ENCODE measurements at regions not wholly inside any gene's neighbourhood (a gene's known extent, or its start where the extent isn't known, plus 50 kb on each side); places are given as distances from the start of the nearest gene placed in this dataset.
"Not testable (repeated sequence)": the region's sequence is repeated elsewhere in the genome, so short reads cannot be mapped to it uniquely, and the experiment has no call there.

DNA sequence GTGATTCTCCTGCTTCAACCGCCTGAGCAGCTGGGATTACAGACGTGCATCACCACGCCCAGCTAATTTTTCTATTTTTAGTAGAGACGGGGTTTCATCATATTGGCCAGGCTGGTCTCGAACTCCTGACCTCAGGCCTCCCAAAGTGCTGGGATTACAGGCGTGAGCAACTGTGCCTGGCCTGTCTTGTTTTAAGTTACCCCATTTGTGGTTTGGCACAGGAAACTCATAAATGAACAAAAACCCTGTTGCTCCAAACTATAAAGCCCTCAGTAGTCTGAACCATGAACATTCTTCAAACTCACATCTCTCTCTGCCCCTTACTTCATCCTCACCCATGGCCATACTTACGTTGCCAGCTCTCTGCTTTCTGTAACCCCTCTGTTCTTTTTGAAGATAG, 61.7 kb downstream of the RHOU start:
- not testable (repeated sequence) for FAIRE-seq

DNA sequence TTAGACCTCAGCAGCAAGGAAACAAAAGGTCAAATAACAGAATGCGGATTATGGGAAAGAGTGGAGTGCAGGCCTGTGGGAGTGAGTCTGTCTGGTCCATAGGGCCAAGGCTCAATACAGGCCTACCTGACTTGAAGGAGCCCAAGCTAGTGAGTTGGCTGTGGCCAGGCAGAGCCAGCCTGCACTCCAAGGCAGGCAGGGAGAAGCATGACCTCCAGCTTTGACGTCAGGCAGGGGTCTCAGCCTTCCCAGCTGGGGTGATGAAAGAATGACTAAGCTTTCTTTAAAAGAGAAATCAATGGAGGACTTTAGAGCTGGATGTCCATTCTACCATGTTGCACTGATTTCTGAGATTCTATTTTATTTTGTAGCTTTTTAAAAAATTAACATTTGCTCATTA, 62.8 kb downstream of the RHOU start:
- no peak for FAIRE-seq

DNA sequence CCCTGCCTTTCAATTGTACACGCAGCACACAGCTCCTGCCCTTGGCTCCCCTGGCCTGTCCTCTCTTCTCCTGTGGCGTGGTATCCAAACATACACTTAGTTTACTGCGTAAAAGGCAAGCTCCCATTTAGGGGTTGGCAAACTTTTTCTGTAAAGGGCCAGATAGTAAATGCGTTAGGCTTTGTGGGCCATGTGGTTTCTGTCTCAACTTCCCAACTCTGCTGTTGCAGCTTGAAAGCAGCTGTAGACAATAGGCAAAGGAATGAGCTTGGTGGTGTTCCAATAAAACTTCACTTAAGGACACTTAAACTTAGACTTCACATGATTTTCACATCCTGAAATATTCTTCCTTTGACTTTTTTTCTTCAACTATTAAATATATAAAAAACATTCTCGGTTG, 63.3 kb downstream of the RHOU start:
- no peak for FAIRE-seq

DNA sequence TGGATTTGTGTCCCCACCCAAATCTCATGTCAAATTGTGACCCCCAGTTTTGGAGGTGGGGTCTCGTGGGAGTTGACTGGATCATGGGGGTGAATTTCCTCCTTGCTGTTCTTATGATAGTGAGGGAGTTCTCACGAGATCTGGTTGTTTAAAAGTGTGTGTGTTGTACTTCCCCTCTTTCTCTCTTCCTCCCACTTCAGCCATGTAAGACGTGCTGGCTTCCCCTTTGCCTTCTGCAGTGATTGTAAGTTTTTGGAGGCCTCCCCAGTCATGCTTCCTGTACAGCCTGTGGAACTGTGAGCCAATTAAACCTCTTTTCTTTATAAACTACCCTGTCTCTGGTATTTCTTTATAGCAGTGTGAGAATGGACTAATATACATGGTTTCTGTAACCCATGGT, 64.6 kb downstream of the RHOU start:
- no peak for FAIRE-seq

DNA sequence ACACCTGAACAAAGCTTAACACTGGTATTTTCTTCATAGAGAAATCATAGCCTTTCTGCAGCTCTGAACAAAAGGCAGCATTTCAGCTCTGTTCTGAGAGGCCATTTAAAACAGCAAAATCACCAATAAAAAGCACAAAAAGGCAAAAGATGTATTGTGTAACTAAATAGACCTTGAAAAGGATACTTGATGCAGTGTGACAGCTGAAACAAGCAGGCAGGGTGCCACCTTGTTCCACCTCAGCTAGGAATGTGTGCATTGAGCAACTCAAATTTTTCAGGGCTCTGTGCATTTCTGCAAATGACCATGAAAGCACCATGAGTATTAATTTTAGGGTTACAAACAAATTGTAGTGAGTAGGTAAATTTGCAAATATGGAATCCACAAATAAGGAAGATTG, 65.8 kb downstream of the RHOU start:
- FAIRE-seq: no peak

DNA sequence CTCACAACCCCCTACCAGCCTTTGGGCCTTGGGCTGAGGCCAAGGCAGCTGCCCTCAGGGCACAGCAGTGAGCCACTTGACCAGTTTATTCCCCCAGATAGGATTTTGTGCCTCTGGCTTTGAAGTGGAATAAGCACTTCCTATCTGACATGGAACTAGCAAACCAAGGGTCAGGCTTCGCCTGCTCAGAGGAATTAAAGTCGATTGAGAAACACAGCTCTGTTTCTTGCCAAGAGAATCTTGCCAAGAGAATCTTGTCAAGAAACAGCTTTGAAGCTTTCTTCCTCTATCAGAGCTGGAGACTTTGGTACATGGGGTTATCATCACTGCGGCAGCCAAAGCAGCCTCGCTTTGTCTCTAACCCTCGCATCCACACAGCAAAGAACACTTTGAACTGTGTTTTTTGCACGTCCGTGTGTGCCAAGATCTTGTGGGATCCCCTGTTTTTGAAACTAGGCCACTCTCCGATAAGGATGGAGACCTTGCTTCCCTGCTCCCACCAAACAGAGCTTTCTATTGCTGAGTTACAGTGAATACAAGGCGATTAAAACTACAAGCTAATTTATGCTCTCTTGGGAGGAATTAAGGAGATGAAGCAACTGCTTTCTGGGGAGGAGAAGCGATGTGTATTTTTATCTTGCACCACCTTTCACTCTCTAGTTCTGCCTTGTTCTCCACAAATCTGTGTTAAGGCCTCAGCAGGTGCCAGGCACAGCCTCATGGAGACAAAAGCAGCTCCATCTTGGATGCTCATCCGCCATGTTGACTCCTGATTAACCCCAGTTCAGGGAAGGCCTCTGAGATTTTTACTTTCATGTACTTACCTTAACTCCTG, 67.3 kb downstream of the RHOU start:
- no peak for FAIRE-seq

DNA sequence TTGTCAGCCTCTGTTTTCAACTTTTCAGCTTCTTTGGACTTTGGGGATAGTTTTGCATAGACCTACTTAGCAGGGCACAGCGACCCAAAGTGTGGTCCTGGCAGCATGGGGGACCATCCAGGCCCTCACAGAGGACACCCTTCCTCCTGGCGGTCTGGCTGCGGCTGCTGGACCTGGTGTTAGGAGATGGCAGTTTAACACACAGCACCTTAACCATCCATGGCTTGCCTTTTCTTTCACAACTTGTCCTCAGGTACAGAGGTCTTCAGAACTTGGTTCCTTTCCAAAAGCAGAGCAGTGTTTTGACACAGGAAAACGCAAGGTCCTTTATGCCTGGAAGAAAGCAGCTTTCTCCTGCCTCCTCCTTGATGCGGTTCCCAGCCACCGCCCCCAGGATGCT, 68.1 kb downstream of the RHOU start:
- no peak for FAIRE-seq

DNA sequence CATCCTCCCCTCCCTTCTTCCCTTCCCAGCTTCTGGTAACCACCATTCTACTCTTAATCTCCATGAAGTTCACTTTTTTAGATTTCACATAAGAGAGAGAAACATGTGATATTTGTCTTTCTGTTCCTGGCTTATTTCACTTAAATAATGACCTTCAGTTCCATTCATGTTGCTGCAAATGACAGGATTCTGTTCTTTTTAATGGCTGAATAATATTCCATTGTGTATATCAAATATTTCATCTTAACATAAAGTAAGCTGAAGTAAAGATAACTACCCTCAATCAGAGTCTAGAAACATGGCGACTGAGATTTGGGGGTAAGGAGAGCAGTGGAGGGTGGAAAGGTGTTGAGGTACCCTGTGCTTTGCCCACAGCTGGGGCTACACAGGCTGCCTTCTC, 68.9 kb downstream of the RHOU start:
- no peak for FAIRE-seq

DNA sequence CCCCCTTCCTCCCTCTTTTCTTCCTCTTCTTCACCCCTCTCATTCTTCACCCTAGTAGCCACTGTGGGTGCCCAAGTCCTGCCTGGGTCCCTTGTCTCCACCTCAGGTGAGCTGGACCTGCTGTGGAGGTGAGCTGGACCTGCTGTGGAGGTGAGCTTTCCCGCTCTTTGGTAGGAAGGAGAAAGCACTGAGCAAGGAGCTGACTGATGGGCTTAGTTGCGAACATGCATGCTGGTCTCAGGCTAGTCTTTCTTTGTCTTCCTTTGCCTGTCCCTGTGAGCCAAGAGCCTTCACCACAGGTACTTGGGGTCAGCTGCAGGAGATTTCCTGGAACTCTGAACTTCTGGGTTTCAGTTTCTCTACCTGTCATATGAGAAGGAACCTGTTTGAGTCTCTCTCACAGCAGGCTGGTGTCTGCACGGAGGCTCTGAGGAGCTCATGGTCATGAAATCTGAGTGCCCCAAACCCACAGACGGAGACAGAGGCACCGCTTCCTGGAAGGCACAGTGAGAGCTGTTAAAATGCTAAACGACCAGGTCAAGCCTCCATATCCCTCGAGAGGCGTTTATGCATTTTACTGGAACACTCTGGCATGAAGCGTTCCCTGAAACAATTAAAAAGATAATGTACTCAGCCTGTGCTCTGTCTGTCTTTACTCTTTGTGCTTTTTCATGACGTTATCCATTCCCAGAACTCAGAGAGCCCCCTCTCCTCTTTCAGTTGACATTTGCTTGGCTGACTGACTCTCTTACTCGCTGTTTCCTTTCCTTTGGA, 69.5 kb downstream of the RHOU start:
- FAIRE-seq: no peak

DNA sequence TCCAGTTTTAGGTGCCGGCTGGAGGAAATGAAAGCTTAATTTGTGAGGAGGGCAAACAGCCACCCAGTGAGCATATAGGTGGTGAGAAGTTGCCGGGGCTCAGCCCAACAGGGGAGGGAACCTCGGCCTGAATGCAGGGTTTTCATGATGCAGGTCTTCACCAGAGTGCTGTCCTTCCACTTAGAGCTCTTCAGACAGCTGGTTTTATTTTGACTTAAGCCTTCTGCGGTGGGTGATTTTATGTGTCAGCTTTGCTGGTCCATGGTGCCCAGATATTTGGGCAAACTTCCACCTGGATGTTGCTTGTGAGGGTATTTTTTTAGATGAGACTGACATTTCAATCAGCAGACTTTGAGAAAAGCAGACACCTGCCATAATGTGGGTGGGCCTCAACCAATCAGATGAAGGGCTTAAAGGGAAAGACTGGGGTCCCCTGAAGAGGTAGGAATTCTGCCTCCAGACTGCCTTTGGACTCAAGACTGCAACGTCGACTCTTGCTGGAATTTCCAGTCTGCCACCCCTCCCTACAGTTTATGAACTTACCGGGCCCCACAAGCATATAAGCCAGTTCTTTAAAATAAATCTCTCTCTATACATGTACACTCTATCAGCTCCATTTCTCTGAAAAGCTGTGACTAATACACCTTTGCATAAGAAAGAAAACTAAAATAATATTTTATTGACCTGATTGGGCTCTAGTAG, 72.8 kb downstream of the RHOU start:
- no peak for FAIRE-seq

DNA sequence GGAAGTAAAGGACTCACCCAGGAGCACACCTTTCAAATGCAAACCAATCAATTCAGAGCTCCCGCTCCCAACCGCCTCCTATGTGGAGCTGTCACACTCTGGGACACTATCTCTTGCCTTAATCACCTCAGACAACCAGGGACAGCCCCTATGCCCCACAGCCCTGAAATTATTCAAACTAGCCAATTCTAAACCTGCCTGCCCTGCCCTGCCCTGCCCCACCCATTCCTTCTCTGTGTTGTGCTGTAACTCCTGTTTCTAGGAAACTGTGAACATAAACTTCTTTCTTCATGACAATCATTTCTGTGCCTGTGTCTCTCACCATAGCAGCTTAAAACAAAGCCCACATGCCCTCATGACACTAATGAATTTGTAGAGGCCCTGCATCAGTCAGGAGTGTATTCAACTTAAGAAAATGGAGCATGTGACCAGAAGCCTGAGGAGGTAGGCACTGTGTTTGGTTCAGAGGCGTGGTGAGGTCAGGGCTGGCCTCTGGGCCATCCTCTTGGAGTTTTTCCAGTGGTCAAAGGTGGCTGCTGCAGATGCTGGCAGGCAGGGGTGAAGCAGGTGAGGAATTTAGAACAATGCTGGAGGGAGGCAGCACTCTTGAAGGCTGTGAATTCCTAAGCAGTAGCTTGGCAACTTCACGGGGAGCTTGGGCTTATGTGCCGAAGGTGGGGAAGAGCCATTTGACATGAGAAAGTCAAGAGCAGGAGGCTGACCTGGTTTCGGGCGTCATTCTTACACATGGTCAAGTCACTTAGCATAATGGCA, 74.5 kb downstream of the RHOU start:
- FAIRE-seq: no peak

DNA sequence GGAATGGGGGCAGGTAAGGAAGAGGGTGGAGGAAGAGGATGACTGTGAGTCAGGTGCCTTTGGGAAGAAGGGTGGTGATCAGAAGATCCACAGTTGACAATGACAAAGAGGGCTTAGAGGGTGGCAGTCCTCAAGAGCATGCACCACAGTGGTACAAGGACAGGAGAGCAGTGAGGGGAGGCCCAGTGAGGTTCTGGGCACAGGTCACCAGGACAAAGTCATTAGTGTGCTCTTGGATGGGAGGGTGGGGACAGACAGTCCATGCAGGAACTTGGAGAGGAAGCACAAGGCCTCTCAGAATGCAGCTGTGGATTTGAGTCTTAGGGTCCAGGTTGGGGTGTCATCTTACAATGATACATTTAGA, 75.1 kb downstream of the RHOU start:
- no peak for FAIRE-seq

DNA sequence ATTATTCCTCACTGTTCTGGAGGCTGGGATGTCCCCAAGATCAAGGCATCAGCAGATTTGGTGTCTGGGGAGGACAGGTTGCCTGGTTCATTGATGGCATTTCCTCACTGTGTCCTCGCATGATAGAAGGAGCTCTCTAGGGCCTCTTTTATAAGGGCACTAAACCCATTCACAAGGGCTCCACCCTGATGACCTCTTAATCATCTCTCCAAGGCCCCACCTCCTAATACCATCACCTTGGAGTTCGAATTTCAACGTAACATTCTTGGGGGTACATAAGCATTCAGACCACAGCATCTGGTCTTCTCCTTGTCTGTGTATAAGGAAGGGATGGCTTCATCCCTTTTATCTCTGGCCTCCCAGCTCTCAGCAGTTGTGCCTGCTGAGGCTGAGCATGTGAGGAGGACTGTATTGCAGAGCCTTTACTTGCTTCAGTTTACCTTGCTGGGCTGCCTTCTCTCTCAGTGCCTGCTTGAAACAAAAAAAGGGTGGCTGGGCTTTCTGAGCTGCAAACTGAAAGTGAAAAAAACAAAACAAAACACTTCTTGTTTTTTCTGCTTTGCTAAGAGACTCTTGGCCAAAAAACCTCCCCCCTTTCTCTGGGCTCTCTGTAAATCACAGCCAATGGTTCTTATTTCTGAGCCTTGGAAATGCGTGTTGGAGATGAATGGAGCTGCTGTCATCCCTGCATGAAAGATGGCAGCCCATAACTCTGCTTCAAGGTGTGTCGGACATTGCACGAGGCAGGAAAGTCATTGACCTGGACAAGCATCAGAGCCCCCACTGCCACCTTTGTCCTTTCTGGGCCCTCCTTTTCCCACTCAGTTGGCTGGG, 75.8 kb downstream of the RHOU start:
- no peak for FAIRE-seq

DNA sequence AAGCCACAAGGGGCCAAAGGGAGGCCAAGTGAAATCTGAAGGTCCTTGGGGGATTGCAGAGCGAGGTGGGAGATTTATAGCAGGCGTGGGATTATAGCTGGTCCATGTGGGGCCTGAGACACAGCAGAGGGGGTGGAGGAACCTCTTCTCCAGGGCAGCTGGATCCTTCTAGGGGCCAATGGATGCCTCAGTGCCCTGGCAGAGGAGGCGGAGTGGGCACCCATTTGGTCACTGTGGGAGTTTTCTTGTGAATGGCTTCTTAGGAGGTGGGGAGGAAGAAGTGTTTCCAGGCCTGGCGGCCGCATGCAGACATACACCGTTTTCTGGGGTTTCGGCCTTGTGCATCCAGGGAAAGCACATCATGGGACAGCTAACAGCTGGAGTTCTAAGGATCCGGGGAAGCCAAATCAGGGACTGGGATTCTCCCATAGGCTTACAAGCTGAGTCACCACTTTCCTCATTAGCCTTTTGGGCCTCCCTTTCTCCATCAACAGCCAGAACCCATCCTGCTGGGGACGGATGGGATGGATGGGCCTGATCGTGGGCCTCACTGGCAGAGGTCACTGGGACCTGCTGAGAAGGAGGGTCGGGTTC, 76.5 kb downstream of the RHOU start:
- FAIRE-seq: no peak

DNA sequence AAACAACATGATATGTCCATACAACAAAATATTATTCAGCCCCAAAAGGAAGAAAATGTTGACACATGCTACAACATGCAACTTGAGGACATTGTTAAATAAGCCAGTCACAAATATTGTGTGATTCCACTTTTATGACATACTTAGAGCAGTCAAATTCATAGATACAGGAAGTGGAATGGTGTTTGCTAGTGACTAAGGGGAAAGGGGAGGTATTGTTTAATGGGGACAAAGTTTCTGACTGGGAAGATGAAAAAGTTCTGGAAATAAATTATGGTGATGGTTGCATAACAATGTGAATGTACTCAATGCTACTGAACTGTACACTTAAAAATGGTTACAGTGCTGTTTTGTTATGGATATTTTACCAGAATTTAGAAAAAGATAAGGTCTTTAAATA, 77.7 kb downstream of the RHOU start:
- FAIRE-seq: no peak

DNA sequence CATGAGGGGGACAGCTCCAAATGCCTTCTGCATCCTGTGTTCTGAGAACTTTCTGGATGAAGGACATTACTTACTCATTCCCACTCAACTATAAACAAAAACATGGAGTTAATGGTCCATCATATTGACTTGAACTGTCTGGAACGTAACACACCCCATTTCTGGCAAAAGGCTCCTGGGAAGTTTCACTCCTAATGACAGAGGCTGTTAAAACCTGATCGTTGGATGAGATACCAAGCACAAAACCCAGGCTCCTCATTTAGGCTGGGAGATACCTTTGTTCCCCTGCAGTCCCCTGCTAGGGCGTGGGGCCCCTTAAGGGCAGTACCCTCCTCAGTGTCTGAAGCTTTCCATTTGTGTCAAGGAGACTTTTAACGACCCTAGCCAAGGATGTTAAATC, 78.9 kb downstream of the RHOU start:
- no peak for FAIRE-seq

DNA sequence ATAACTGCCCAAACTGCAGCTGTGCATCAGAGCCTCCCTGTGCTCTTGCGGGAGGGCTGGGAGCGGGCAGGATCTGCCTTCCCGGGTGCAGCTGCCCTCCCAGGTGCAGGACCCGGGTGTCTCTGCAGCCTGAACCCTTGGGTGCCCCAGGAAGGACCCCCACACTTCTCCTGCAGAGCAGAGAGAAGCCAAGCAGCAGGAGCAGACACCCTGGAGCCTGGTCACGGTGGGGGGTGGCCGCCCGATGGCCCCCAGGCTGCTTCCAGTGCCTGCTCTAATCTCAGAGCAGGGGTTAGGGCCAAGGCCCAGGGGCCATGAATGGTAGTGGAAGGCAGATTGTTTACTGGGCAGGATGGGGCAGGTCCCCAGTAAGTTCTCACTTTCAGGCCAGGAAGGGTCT, 83.0 kb downstream of the RHOU start:
- no peak for FAIRE-seq

DNA sequence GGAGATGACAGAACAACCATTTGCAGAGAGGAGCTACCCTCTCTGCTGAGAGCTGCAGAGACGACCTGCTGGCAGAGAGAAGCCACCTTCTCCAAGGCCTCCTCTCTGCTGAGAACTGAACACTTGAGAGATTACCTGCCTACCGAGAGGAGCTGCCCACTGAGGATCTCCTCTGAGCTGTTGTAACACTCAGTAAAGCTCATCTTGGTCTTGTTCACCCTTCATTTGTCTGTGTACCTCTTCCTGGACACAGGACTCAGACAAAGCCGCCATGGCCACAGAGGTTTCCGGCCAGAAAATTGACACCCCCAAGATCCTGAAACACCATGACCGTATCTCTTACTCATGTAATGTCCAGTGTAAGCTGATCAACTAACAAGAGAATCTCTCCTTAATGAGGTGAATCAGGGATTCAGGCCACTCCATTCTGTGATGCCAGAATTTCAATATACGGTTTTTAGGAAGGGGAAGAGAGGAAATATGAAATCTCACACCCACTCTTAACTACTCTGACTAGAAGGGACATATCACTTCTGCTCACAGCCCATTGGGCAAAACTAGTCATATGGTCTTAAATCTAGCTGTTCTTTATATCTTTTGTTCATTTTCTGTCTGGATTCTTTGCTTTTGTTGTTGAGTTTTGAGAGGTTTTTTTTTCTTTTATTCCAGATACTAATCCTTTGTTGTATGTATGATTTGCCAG, 83.8 kb downstream of the RHOU start:
- no peak for FAIRE-seq

DNA sequence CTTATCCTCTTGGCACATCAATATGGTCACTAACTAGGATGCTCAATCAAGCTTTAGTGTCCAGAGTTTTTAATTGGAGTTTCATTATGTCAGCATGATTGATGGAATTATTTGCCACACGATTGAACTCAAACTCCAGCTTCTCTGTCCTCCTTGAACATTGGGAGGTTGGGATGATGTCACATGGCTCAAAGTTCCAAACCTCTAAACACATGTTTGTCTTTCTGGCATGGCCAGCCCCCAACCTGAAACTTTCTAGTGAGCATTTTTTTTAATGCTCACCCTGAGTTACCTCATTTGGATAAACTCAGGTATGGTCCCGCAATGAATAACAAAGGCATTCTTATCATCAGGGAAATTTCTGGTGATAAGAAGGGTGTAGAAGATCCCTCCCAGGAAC, 86.0 kb downstream of the RHOU start:
- no peak for FAIRE-seq

DNA sequence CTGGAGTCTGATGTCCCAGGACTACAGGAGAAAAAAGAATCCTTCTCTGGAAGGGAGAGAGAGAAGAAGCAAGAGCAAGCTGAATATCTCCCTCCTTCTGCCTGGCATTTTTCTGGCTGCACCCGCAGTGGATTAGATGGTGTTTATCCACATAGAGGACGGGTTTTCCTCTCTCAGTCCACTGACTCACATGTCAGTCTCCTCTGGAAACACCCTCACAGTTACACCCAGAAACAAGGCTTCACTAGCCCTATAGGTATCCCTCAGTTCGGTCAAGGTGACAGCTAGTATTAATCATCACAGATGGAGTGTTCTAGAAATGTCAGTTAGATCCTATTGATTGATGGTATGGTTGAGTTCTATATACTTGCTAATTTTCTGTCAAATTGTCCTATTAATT, 87.9 kb downstream of the RHOU start:
- FAIRE-seq: no peak

DNA sequence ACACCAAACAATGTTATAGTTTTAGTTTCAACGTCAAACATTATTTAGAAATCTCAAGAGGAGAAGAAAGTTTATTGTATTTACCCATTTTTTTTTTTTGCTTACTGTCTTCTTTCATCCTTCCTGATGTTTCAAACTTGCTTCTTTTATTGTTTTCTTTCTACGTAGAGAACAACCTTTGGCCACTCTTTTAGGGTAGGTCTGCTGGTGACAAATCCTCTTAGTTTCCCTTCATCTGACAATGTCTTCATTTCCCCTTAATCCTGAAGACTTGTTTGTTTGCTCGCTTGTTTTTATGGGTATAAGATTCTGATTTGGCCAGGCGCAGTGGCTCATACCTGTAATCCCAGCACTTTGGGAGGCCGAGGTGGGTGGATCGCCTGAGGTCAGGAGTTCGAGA, 89.1 kb downstream of the RHOU start:
- FAIRE-seq: no peak
